Kidney (tissue), 13 donors: ENCODE measurements at regions not wholly inside any gene's neighbourhood (a gene's known extent, or its start where the extent isn't known, plus 50 kb on each side); places are given as distances from the start of the nearest gene placed in this dataset.

Source experiments
- DNase-seq, 5 donors: peaks; one replicate each; pipeline ENCODE4 v3.0.0-alpha.2; 2013 to 2020
- FAIRE-seq: peaks from 2 replicates; lab custom pipeline; 2012; peaks lifted over from hg19 to GRCh38; lab: Jason Lieb, UNC
- H3K27ac ChIP-seq, 2 donors: one replicate each; pipeline ENCODE4 v1.7.0; 2013; ENCODE audit warnings: low read depth in 2 of 2, low read length in 2 of 2, inconsistent platforms in 1 of 2
- H3K27me3 ChIP-seq: one replicate; pipeline ENCODE4 v1.7.1; 2013; ENCODE audit warnings: low read length, inconsistent platforms; ENCODE audit not compliant: control insufficient read depth, insufficient read depth
- H3K36me3 ChIP-seq, 3 donors: one replicate each; pipeline versions ENCODE4 v1.7.0 to v1.7.1; 2013; ENCODE audit warnings: low read length in 3 of 3, control low read depth in 1 of 3, inconsistent platforms in 1 of 3; ENCODE audit not compliant: insufficient read depth in 3 of 3, control insufficient read depth in 2 of 3
- H3K4me1 ChIP-seq, 3 donors: one replicate each; pipeline versions ENCODE4 v1.7.0 to v1.7.1; 2013; ENCODE audit warnings: low read length in 3 of 3, inconsistent platforms in 1 of 3, low read depth in 1 of 3; ENCODE audit not compliant: control insufficient read depth in 2 of 3, insufficient read depth in 2 of 3
- H3K4me3 ChIP-seq, 3 donors: one replicate each; pipeline versions ENCODE4 v1.7.0 to v1.8.1; 2013; ENCODE audit warnings: low read length in 3 of 3, control low read depth in 1 of 3, inconsistent platforms in 1 of 3
- H3K9ac ChIP-seq, 3 donors: one replicate each; pipeline versions ENCODE4 v1.7.0 to v1.7.1; 2013; ENCODE audit warnings: low read length in 3 of 3, control low read depth in 1 of 3, inconsistent platforms in 1 of 3
- H3K9me3 ChIP-seq, 3 donors: one replicate each; pipeline versions ENCODE4 v1.7.0 to v1.7.1; 2013; ENCODE audit warnings: low read length in 3 of 3, control low read depth in 1 of 3, inconsistent platforms in 1 of 3; ENCODE audit not compliant: control insufficient read depth in 2 of 3, insufficient read depth in 1 of 3
- CTCF ChIP-seq: IDR thresholded peaks from 3 replicates; pipeline ENCODE4 v1.5.1; 2012; ENCODE audit warnings: mild to moderate bottlenecking, moderate library complexity, borderline replicate concordance; ENCODE audit not compliant: insufficient read depth; ENCODE audit errors: extremely low read depth
- intact Hi-C: fragments of 100-400 bp; cut with DNase I; formaldehyde crosslinking; loops from one replicate; pipeline ENCODE4 v1.11.1; 2022
- donor health status: control.
- donor health status: control.
- donor health status: control.
- donor health status: control.
- donor health status: control.
- donor health status: DM: yes; HTN: yes; CAD: no.
- donor health status: Normal renal cell carcinoma (clear cell type).

- DNase-seq, result no peak
- Histone ChIP-seq H3K9ac (no peak overlapping the region), H3K36me3 (no peaks in the 10 kb centered on the region), H3K4me3 (no peak overlapping the region), H3K27me3 (no peaks in the 10 kb centered on the region), H3K9me3 (no peaks in the 10 kb centered on the region), H3K27ac (no peak overlapping the region), H3K4me1 (no peaks in the 10 kb centered on the region)
- no peak for TF ChIP-seq CTCF
- intact Hi-C loops, result no loop called here
- no peak for FAIRE-seq
These were observed 1070.8 kb downstream of the FAM133A start for GRCh38 chrX:94744786-94745185.

- no peaks in the 10 kb centered on the region for H3K4me1 ChIP-seq
- no peaks in the 10 kb centered on the region for H3K9me3 ChIP-seq
- TF ChIP-seq CTCF, result no peak
- no peak overlapping the region for H3K27ac ChIP-seq
- H3K9ac ChIP-seq, result no peak overlapping the region
- no peak for DNase-seq
- intact Hi-C loops, result no loop called here
- H3K27me3 ChIP-seq, result no peaks in the 10 kb centered on the region
- no peak for FAIRE-seq
- no peak overlapping the region for H3K4me3 ChIP-seq
- no peaks in the 10 kb centered on the region for H3K36me3 ChIP-seq
These were observed 1077.6 kb downstream of the FAM133A start for GRCh38 chrX:94751611-94752010.

- no peak for FAIRE-seq
- H3K27ac ChIP-seq, result no peak overlapping the region
These were observed 1078.6 kb downstream of the FAM133A start for GRCh38 chrX:94752434-94753169.

More at GRCh38 chrX:94752434-94753169, 1078.6 kb downstream of the FAM133A start:
- DNase-seq, result no peak
- no peaks in the 10 kb centered on the region for H3K4me1 ChIP-seq
- no peaks in the 10 kb centered on the region for H3K36me3 ChIP-seq
- no peak overlapping the region for H3K4me3 ChIP-seq
- intact Hi-C loops, result no loop called here
- TF ChIP-seq CTCF, result no peak
- no peaks in the 10 kb centered on the region for H3K9me3 ChIP-seq
- H3K27me3 ChIP-seq, result no peaks in the 10 kb centered on the region
- H3K9ac ChIP-seq, result no peak overlapping the region
